HCT116 (cell line): ENCODE measurements at regions not wholly inside any gene's neighbourhood (a gene's known extent, or its start where the extent isn't known, plus 50 kb on each side); places are given as distances from the start of the nearest gene placed in this dataset.

Source experiments
- ATAC-seq: fragments of 200-7000 bp; cut with Tn5 transposase; 2 replicates; pipeline ENCODE4 v1.9.1; 2020; ENCODE audit warnings: mild to moderate bottlenecking, moderate library complexity
- BruUV-seq: library from RNA; stranded (reverse); fragments of 400-500 nt; replicated peaks from 2 replicates; lab custom pipeline; 2021; lab: Mats Ljungman, UMichigan
- CTCF ChIA-PET: fragments of 300-600 bp; sonication (Branson Sonifier 250); formaldehyde crosslinking; loops from one replicate; lab custom pipeline; 2021; ENCODE audit warnings: antibody characterized with exemption; lab: Charles Lee
- POLR2A ChIA-PET: fragments of 300-600, 350-600 bp; sonication (Branson Sonifier 250); formaldehyde crosslinking; loops from one replicate; lab custom pipeline; 2021; ENCODE audit warnings: antibody characterized with exemption; lab: Charles Lee
- RAD21 ChIA-PET, 2 experiments: fragments of 300-600 bp; sonication (Branson Sonifier 250); formaldehyde crosslinking; loops; one replicate each; lab custom pipeline; 2023; ENCODE audit warnings: low total read pairs in 2 of 2; ENCODE audit not compliant: uncharacterized antibody in 2 of 2, unreplicated experiment in 2 of 2, low non-redundant PET in 1 of 2; lab: Charles Lee
- DNase-seq: peaks from one replicate; pipeline ENCODE4 v3.0.0-alpha.2; 2010; ENCODE audit warnings: low read depth, low spot score
- H2AFZ ChIP-seq: fragments of 200-600 bp; shearing (Covaris generic), sonication (generic); 2 replicates; pipeline ENCODE4 v1.6.1; 2017; ENCODE audit warnings: low read depth, mixed run types, mixed read lengths, antibody characterized with exemption, low read length; ENCODE audit not compliant: poor library complexity, severe bottlenecking
- H3K27ac ChIP-seq: 2 replicates; pipeline ENCODE4 v1.5.1; 2012; ENCODE audit warnings: low read depth, low read length
- H3K27me3 ChIP-seq: fragments of 200-600 bp; sonication (generic); 2 replicates; pipeline ENCODE4 v1.6.1; 2016; ENCODE audit warnings: mixed run types, low read length, mixed read lengths; ENCODE audit not compliant: insufficient read depth
- H3K36me3 ChIP-seq, 2 experiments: fragments of 200-500 bp in 1 of 2; fragments of 200-600 bp in 1 of 2; sonication (Bioruptor generic) in 1 of 2; sonication (generic) in 1 of 2; 2 replicates each; pipeline versions ENCODE4 v1.5.1 to v1.6.1; 2014 to 2016; ENCODE audit warnings: low read length in 2 of 2, inconsistent platforms in 1 of 2, mixed read lengths in 1 of 2, mixed run types in 1 of 2; ENCODE audit not compliant: insufficient read depth in 2 of 2, control insufficient read depth in 1 of 2
- H3K4me1 ChIP-seq, 2 experiments: fragments of 200-600 bp in 1 of 2; sonication (generic) in 1 of 2; 2 replicates each; pipeline versions ENCODE4 v1.5.1 to v1.6.1; 2012 to 2017; ENCODE audit warnings: low read length in 2 of 2, inconsistent platforms in 1 of 2, mild to moderate bottlenecking in 1 of 2, mixed read lengths in 1 of 2, mixed run types in 1 of 2, moderate library complexity in 1 of 2; ENCODE audit not compliant: insufficient read depth in 2 of 2, control insufficient read depth in 1 of 2
- H3K4me2 ChIP-seq: fragments of 200-600 bp; sonication (generic); 2 replicates; pipeline ENCODE4 v1.6.1; 2017; ENCODE audit warnings: mixed run types, low read length, mixed read lengths
- H3K4me3 ChIP-seq, 2 experiments: fragments of 200-600 bp in 1 of 2; sonication (generic) in 1 of 2; replicated peaks in 1 of 2; 2 replicates each; pipeline ENCODE4 v1.5.1; 2011 to 2016; ENCODE audit warnings: low read length in 2 of 2, control low read depth in 1 of 2, low read depth in 1 of 2, mild to moderate bottlenecking in 1 of 2, mixed read lengths in 1 of 2, mixed run types in 1 of 2
- H3K79me2 ChIP-seq: fragments of 200-600 bp; sonication (generic); 2 replicates; pipeline ENCODE4 v1.6.1; 2017; ENCODE audit warnings: mild to moderate bottlenecking, mixed run types, low read length, moderate library complexity, mixed read lengths; ENCODE audit not compliant: insufficient read depth
- H3K9ac ChIP-seq: fragments of 200-600 bp; sonication (generic); 2 replicates; pipeline ENCODE4 v1.6.1; 2016; ENCODE audit warnings: low read length, mixed read lengths
- H3K9me2 ChIP-seq: fragments of 200-600 bp; sonication (generic), shearing (Covaris generic); 2 replicates; pipeline ENCODE4 v1.6.1; 2017; ENCODE audit warnings: mixed run types, mild to moderate bottlenecking, moderate library complexity; ENCODE audit not compliant: insufficient read depth
- H3K9me3 ChIP-seq, 2 experiments: fragments of 200-500 bp in 1 of 2; fragments of 200-600 bp in 1 of 2; sonication (Bioruptor generic) in 1 of 2; sonication (generic) in 1 of 2; 2 replicates each; pipeline ENCODE4 v1.6.1; 2014 to 2017; ENCODE audit warnings: low read length in 2 of 2, mixed read lengths in 2 of 2, inconsistent platforms in 1 of 2, low read depth in 1 of 2, mild to moderate bottlenecking in 1 of 2, mixed run types in 1 of 2, moderate library complexity in 1 of 2; ENCODE audit not compliant: control insufficient read depth in 1 of 2, insufficient read depth in 1 of 2
- H4K20me1 ChIP-seq: fragments of 200-600 bp; sonication (generic), shearing (Covaris generic); 2 replicates; pipeline ENCODE4 v1.6.1; 2017; ENCODE audit warnings: mixed run types, mild to moderate bottlenecking, moderate library complexity; ENCODE audit not compliant: insufficient read depth
- CBX3 ChIP-seq: IDR thresholded peaks from 2 replicates; pipeline ENCODE4 v1.6.1; 2012; ENCODE audit warnings: low read depth
- CEBPB ChIP-seq: IDR thresholded peaks from 2 replicates; pipeline ENCODE4 v1.6.1; 2012; ENCODE audit warnings: low read depth
- ELF1 ChIP-seq: IDR thresholded peaks from 2 replicates; pipeline ENCODE4 v1.6.1; 2012; ENCODE audit warnings: low read depth, borderline replicate concordance
- EZH2 ChIP-seq: fragments of 200-600 bp; sonication (generic); IDR thresholded peaks from 2 replicates; pipeline ENCODE4 v1.6.1; 2017; ENCODE audit warnings: antibody characterized with exemption, mixed run types
- EZH2phosphoT487 ChIP-seq: fragments of 200-600 bp; IDR thresholded peaks from 2 replicates; pipeline ENCODE4 v1.6.1; 2018; ENCODE audit warnings: antibody characterized with exemption, borderline replicate concordance
- FOSL1 ChIP-seq: IDR thresholded peaks from 2 replicates; pipeline ENCODE4 v1.6.1; 2012; ENCODE audit warnings: low read depth
- JUND ChIP-seq: IDR thresholded peaks from 2 replicates; pipeline ENCODE4 v1.6.1; 2012
- MAX ChIP-seq: IDR thresholded peaks from 2 replicates; pipeline ENCODE4 v1.6.1; 2012
- POLR2A ChIP-seq: IDR thresholded peaks from 2 replicates; pipeline ENCODE4 v1.7.0; 2011; ENCODE audit warnings: borderline replicate concordance; ENCODE audit not compliant: insufficient read depth, insufficient read length; ENCODE audit errors: extremely low read depth
- RAD21 ChIP-seq: IDR thresholded peaks from 2 replicates; pipeline ENCODE4 v1.6.1; 2012; ENCODE audit warnings: low read depth, mild to moderate bottlenecking
- REST ChIP-seq: IDR thresholded peaks from 2 replicates; pipeline ENCODE4 v1.6.1; 2012; ENCODE audit warnings: low read depth
- SIN3A ChIP-seq: IDR thresholded peaks from 2 replicates; pipeline ENCODE4 v1.6.1; 2012; ENCODE audit warnings: low read depth
- SP1 ChIP-seq: IDR thresholded peaks from 2 replicates; pipeline ENCODE4 v1.6.1; 2012; ENCODE audit warnings: low read depth
- SRF ChIP-seq: IDR thresholded peaks from 2 replicates; pipeline ENCODE4 v1.6.1; 2012; ENCODE audit warnings: low read depth
- YY1 ChIP-seq: IDR thresholded peaks from 2 replicates; pipeline ENCODE4 v1.6.1; 2011; ENCODE audit warnings: low read length, low read depth, moderate library complexity, mild to moderate bottlenecking; ENCODE audit not compliant: insufficient replicate concordance; ENCODE audit errors: extremely low read depth
- ZFX ChIP-seq: fragments of 450-650 bp; IDR thresholded peaks from 2 replicates; pipeline ENCODE4 v1.6.1; 2017
- ZNF274 ChIP-seq: fragments of 200-500 bp; sonication (Bioruptor generic); IDR thresholded peaks from 2 replicates; pipeline ENCODE4 v1.6.1; 2014; ENCODE audit warnings: mild to moderate bottlenecking, low read depth, low read length, inconsistent platforms
- intact Hi-C: fragments of 100-400 bp; cut with micrococcal nuclease; formaldehyde crosslinking; loops from 2 replicates; pipeline ENCODE4 v1.10.0; 2022
- TF ChIP-seq, protein P1 (sequence below): IDR thresholded peaks from 2 replicates; pipeline ENCODE4 v1.6.1; 2012

DNA sequence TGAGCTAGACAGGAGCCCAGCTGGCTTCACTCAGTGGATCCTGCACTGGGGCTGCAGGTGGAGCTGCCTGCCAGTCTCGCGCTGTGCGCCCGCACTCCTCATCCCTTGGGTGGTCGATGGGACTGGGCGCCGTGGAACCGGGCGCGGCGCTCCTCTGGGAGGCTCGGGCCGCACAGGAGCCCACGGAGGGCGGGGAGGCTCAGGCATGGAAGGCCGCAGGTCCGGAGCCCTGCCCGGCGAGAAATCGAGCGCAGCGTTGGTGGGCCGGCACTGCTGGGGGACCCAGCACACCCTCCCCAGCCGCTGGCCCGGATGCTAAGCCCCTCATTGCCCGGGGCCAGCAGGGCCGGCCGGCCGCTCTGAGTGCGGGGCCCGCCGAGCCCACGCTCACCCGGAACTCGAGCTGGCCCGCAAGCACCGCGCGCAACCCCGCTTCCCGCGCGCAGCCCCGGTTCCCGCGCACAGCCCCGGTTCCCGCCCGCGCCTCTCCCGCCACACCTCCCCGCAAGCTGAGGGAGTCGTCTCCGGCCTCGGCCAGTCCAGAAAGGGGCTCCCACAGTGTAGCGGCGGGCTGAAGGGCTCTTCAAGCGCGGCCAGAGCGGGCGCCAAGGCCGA is 1130.5 kb upstream of the FLRT2 start:
- no peak for ATAC-seq
- Histone ChIP-seq H2AFZ (no peak overlapping the region), H3K9me3 (peaks cover 4 to 6% of the 10 kb centered on the region in 2 experiments; a peak in 2 of 4 replicates), H3K9ac (no peak overlapping the region)
- CTCF ChIA-PET: no interaction called here
- no TSS peak for BruUV-seq
- TF ChIP-seq CEBPB (no peak), EZH2phosphoT487 (no peak), RAD21 (no peak), SIN3A (no peak), ELF1 (no peak), JUND (no peak), ZNF274 (no peak)
- TF ChIP-seq, all 23 proteins: peak for 0
- H3K9me2 ChIP-seq: no peaks in the 10 kb centered on the region
- no peak overlapping the region for H3K4me2 ChIP-seq
- no peaks in the 10 kb centered on the region for H3K4me1 ChIP-seq
- H4K20me1 ChIP-seq: no peaks in the 10 kb centered on the region
- no peaks in the 10 kb centered on the region for H3K27me3 ChIP-seq
- POLR2A ChIA-PET: no interaction called here
- H3K36me3 ChIP-seq: no peaks in the 10 kb centered on the region
- RAD21 ChIA-PET: no interaction called here
- no peak overlapping the region for H3K27ac ChIP-seq
- intact Hi-C loops: no loop called here
- no peak overlapping the region for H3K4me3 ChIP-seq
- DNase-seq: no peak
- H3K79me2 ChIP-seq: no peaks in the 10 kb centered on the region

GRCh38 chr14:84401631-84402030 is 1128.3 kb upstream of the FLRT2 start:
- RAD21 ChIA-PET: no interaction called here
- CTCF ChIA-PET: no interaction called here
- no peak for TF ChIP-seq REST
- no peak for TF ChIP-seq SP1
- TF ChIP-seq YY1: no peak
- TF ChIP-seq ZNF274: no peak
- no peak for TF ChIP-seq ZFX
- no peak for TF ChIP-seq JUND
- no peak for TF ChIP-seq POLR2A
- TF ChIP-seq CBX3: no peak
- TF ChIP-seq, protein P1, sequence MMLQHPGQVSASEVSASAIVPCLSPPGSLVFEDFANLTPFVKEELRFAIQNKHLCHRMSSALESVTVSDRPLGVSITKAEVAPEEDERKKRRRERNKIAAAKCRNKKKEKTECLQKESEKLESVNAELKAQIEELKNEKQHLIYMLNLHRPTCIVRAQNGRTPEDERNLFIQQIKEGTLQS: no peak
- no peak for TF ChIP-seq SRF
- TF ChIP-seq FOSL1: no peak
- no peak for TF ChIP-seq RAD21
- TF ChIP-seq EZH2: no peak
- TF ChIP-seq MAX: no peak
- TF ChIP-seq CEBPB: no peak

More at GRCh38 chr14:84401631-84402030, 1128.3 kb upstream of the FLRT2 start:
- no peaks in the 10 kb centered on the region for H4K20me1 ChIP-seq
- no peak overlapping the region for H3K9ac ChIP-seq
- H3K27ac ChIP-seq: no peak overlapping the region
- H3K79me2 ChIP-seq: no peaks in the 10 kb centered on the region
- no peaks in the 10 kb centered on the region for H3K27me3 ChIP-seq
- H3K36me3 ChIP-seq: no peaks in the 10 kb centered on the region
- DNase-seq (no peak), ATAC-seq (no peak)
- H3K4me2 ChIP-seq: no peak overlapping the region
- H3K9me2 ChIP-seq: no peaks in the 10 kb centered on the region
- POLR2A ChIA-PET: no interaction called here
- no peak overlapping the region for H3K4me3 ChIP-seq
- intact Hi-C loops: no loop called here
- H3K4me1 ChIP-seq: no peaks in the 10 kb centered on the region
- BruUV-seq: no TSS peak
- peaks cover 4 to 13% of the 10 kb centered on the region in 2 experiments; a peak in 2 of 4 replicates for H3K9me3 ChIP-seq
- H2AFZ ChIP-seq: no peak overlapping the region
